Glomerular visceral epithelial cell (primary cell): ENCODE measurements at regions not wholly inside any gene's neighbourhood (a gene's known extent, or its start where the extent isn't known, plus 50 kb on each side); places are given as distances from the start of the nearest gene placed in this dataset.
"Not testable (repeated sequence)": the region's sequence is repeated elsewhere in the genome, so short reads cannot be mapped to it uniquely, and the experiment has no call there.

Experiments
- DNase-seq: peaks from one replicate; pipeline ENCODE4 v3.0.0-alpha.2; 2016; ENCODE audit errors: extremely low spot score

- no peak for DNase-seq
These were observed 614.0 kb upstream of the CHRM3 start for GRCh38 chr1:238772322-238772721.

GRCh38 chr1:238767321-238767720 lies 619.0 kb upstream of the CHRM3 start:
- no peak for DNase-seq

GRCh38 chr1:238764779-238765178 lies 621.6 kb upstream of the CHRM3 start:
- DNase-seq = no peak

GRCh38 chr1:238753252-238753651 lies 633.1 kb upstream of the CHRM3 start:
- no peak for DNase-seq

- no peak for DNase-seq
These were observed 634.0 kb upstream of the CHRM3 start for GRCh38 chr1:238752327-238752726.

- no peak for DNase-seq
These were observed 641.3 kb upstream of the CHRM3 start for GRCh38 chr1:238745069-238745468.

- no peak for DNase-seq
These were observed 647.5 kb upstream of the CHRM3 start for GRCh38 chr1:238738892-238739291.

- no peak for DNase-seq
These were observed 658.7 kb upstream of the CHRM3 start for GRCh38 chr1:238727670-238728069.

- DNase-seq = no peak
These were observed 663.6 kb upstream of the CHRM3 start for GRCh38 chr1:238722812-238723211.

GRCh38 chr1:238710697-238711096 lies 675.7 kb upstream of the CHRM3 start:
- no peak for DNase-seq

- DNase-seq = no peak
These were observed 685.3 kb upstream of the CHRM3 start for GRCh38 chr1:238701024-238701423.

GRCh38 chr1:238690415-238690814 lies 696.0 kb upstream of the CHRM3 start:
- DNase-seq = peak; percentile 10

GRCh38 chr1:238684576-238684975 lies 701.8 kb upstream of the CHRM3 start:
- DNase-seq = not testable (repeated sequence)

- no peak for DNase-seq
These were observed 704.9 kb upstream of the CHRM3 start for GRCh38 chr1:238681451-238681850.

- DNase-seq = no peak
These were observed 705.3 kb upstream of the CHRM3 start for GRCh38 chr1:238681021-238681420.

GRCh38 chr1:238677567-238677966 lies 708.8 kb upstream of the CHRM3 start:
- DNase-seq = no peak

- no peak for DNase-seq
These were observed 711.1 kb upstream of the CHRM3 start for GRCh38 chr1:238675221-238675620.

GRCh38 chr1:238674316-238674715 lies 712.1 kb upstream of the CHRM3 start:
- no peak for DNase-seq

- DNase-seq = no peak
These were observed 712.8 kb upstream of the CHRM3 start for GRCh38 chr1:238673561-238673960.

GRCh38 chr1:238672806-238673205 lies 713.6 kb upstream of the CHRM3 start:
- DNase-seq = no peak

GRCh38 chr1:238672262-238672661 lies 714.1 kb upstream of the CHRM3 start:
- DNase-seq = no peak

- no peak for DNase-seq
These were observed 722.2 kb upstream of the CHRM3 start for GRCh38 chr1:238664139-238664538.

GRCh38 chr1:238660849-238661248 lies 725.5 kb upstream of the CHRM3 start:
- no peak for DNase-seq

GRCh38 chr1:238658763-238659162 lies 727.6 kb upstream of the CHRM3 start:
- peak; percentile 23 for DNase-seq
